ENCODE measurements at regions not wholly inside any gene's neighbourhood (a gene's known extent, or its start where the extent isn't known, plus 50 kb on each side); places are given as distances from the start of the nearest gene placed in this dataset.

GRCh38 chr4:119726505-119726904, 97.9 kb upstream of the PDE5A start:
- TF ChIP-seq CTCF (IDR thresholded peaks at IDR 0.05): no peak
- TF ChIP-seq POLR2A (IDR thresholded peaks at IDR 0.05): no peak
- TF ChIP-seq POLR2AphosphoS5 (IDR thresholded peaks at IDR 0.05): no peak
- TF ChIP-seq EP300 (IDR thresholded peaks at IDR 0.05): no peak

Data from gastroesophageal sphincter (tissue), 3 donors.